VCaP (cell line): ENCODE measurements at regions not wholly inside any gene's neighbourhood (a gene's known extent, or its start where the extent isn't known, plus 50 kb on each side); places are given as distances from the start of the nearest gene placed in this dataset.

ENCODE experiments used
- H3K27ac ChIP-seq: fragments of 450-650 bp; 2 replicates; pipeline ENCODE4 v1.5.1; 2017
- CTCF ChIP-seq: fragments of 450-650 bp; conservative IDR thresholded peaks from 2 replicates; pipeline ENCODE4 v1.5.1; 2017; ENCODE audit warnings: mild to moderate bottlenecking, moderate library complexity

GRCh38 chr2:121038431-121038830, 246.6 kb downstream of the TFCP2L1 start:
- no peak for TF ChIP-seq CTCF
- peak overlapping the region; percentile 81 for H3K27ac ChIP-seq

- TF ChIP-seq CTCF: no peak
- H3K27ac ChIP-seq: peak overlapping the region; percentile 81; the same call in 1 of the 2 replicates
These were observed 245.9 kb downstream of the TFCP2L1 start for GRCh38 chr2:121038891-121039616.

GRCh38 chr2:121039679-121040078, 245.3 kb downstream of the TFCP2L1 start:
- no peak overlapping the region; the same call in 1 of the 2 replicates for H3K27ac ChIP-seq
- TF ChIP-seq CTCF: no peak

- TF ChIP-seq CTCF: no peak
- H3K27ac ChIP-seq: no peak overlapping the region
These were observed 243.5 kb downstream of the TFCP2L1 start for GRCh38 chr2:121041516-121041915.

- no peak overlapping the region for H3K27ac ChIP-seq
- no peak for TF ChIP-seq CTCF
These were observed 241.8 kb downstream of the TFCP2L1 start for GRCh38 chr2:121043061-121043826.

- no peak for TF ChIP-seq CTCF
- H3K27ac ChIP-seq: no peak overlapping the region
These were observed 241.2 kb downstream of the TFCP2L1 start for GRCh38 chr2:121043827-121044222.

GRCh38 chr2:121044412-121044811, 240.6 kb downstream of the TFCP2L1 start:
- no peak for TF ChIP-seq CTCF
- no peak overlapping the region for H3K27ac ChIP-seq
